Loucy (cell line): ENCODE measurements at regions not wholly inside any gene's neighbourhood (a gene's known extent, or its start where the extent isn't known, plus 50 kb on each side); places are given as distances from the start of the nearest gene placed in this dataset.

Experiments used
- H2AFZ ChIP-seq: fragments of 200-600 bp; sonication (generic); 2 replicates; pipeline ENCODE4 v1.6.0; 2016; ENCODE audit warnings: antibody characterized with exemption, mild to moderate bottlenecking, low read length, moderate library complexity
- H3F3A ChIP-seq: fragments of 200-600 bp; 2 replicates; pipeline ENCODE4 v1.6.0; 2016; ENCODE audit warnings: antibody characterized with exemption, low read depth, mild to moderate bottlenecking
- H3K27me3 ChIP-seq: fragments of 200-600 bp; sonication (generic); 2 replicates; pipeline ENCODE4 v1.6.1; 2014; ENCODE audit warnings: low read length, mild to moderate bottlenecking; ENCODE audit not compliant: insufficient read depth, poor library complexity, severe bottlenecking
- H3K36me3 ChIP-seq: fragments of 200-600 bp; sonication (generic); 2 replicates; pipeline ENCODE4 v1.6.1; 2016; ENCODE audit warnings: low read length; ENCODE audit not compliant: insufficient read depth
- H3K4me1 ChIP-seq: fragments of 200-600 bp; sonication (generic); 2 replicates; pipeline ENCODE4 v1.5.1; 2014; ENCODE audit warnings: low read length, mild to moderate bottlenecking; ENCODE audit not compliant: insufficient read depth, poor library complexity, severe bottlenecking
- H3K4me2 ChIP-seq: fragments of 200-600 bp; sonication (generic); 2 replicates; pipeline ENCODE4 v1.6.0; 2014; ENCODE audit warnings: antibody characterized with exemption, low read length, low read depth, mild to moderate bottlenecking; ENCODE audit not compliant: poor library complexity, severe bottlenecking
- H3K4me3 ChIP-seq: fragments of 200-600 bp; sonication (generic); 2 replicates; pipeline ENCODE4 v1.5.1; 2014; ENCODE audit warnings: low read length, mild to moderate bottlenecking, mixed read lengths; ENCODE audit not compliant: poor library complexity, severe bottlenecking
- H3K79me2 ChIP-seq: fragments of 200-600 bp; sonication (generic); 2 replicates; pipeline ENCODE4 v1.6.1; 2014; ENCODE audit warnings: low read length; ENCODE audit not compliant: insufficient read depth
- H3K9ac ChIP-seq: fragments of 200-600 bp; sonication (generic); 2 replicates; pipeline ENCODE4 v1.6.0; 2014; ENCODE audit warnings: mild to moderate bottlenecking, low read depth, low read length, moderate library complexity; ENCODE audit not compliant: poor library complexity, severe bottlenecking
- H3K9me2 ChIP-seq: fragments of 200-600 bp; sonication (generic); replicated peaks from 2 replicates; pipeline ENCODE4 v1.6.1; 2016; ENCODE audit warnings: low read depth, low read length, mixed read lengths
- H3K9me3 ChIP-seq: fragments of 200-600 bp; sonication (generic); 2 replicates; pipeline ENCODE4 v1.6.1; 2014; ENCODE audit warnings: mild to moderate bottlenecking, antibody characterized with exemption, low read length, low read depth; ENCODE audit not compliant: insufficient read depth
- H4K20me1 ChIP-seq: fragments of 200-600 bp; sonication (generic); 2 replicates; pipeline ENCODE4 v1.6.0; 2014; ENCODE audit warnings: antibody characterized with exemption, low read length, mild to moderate bottlenecking; ENCODE audit not compliant: insufficient read depth, poor library complexity, severe bottlenecking
- EZH2phosphoT487 ChIP-seq: fragments of 200-600 bp; IDR thresholded peaks from 2 replicates; pipeline ENCODE4 v1.6.1; 2018; ENCODE audit warnings: antibody characterized with exemption, mild to moderate bottlenecking, moderate library complexity, borderline replicate concordance
- TF ChIP-seq, protein P1 (sequence below): fragments of 200-600 bp; sonication (generic); conservative IDR thresholded peaks from 2 replicates; pipeline ENCODE4 v1.5.1; 2014; ENCODE audit warnings: mild to moderate bottlenecking, antibody characterized with exemption, low read length

DNA sequence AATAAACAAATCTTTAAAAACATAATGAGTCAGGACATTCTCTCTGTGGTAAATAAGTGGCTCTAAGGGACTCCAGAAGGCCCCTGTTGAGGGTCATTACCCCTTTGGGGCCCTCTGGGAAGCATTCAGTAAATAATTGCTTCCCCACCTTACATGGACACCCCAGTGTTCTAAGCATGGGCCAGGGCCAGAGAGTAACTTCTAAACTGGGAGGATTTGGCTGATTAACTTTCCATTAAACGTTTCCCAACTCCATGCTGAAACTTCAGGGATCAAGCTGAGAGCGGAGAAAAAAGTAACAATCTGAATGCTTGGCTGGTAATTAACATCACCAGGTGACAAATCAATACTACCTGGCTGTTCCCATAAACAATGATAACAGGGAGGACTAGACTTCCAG, 783.9 kb upstream of the LRRC4C start:
- Histone ChIP-seq H3F3A (no peaks in the 10 kb centered on the region), H3K4me1 (no peaks in the 10 kb centered on the region), H3K4me2 (no peak overlapping the region), H2AFZ (no peak overlapping the region), H3K4me3 (no peak overlapping the region), H3K9ac (no peak overlapping the region), H3K27me3 (no peaks in the 10 kb centered on the region), H3K36me3 (no peaks in the 10 kb centered on the region), H3K9me2 (no peaks in the 10 kb centered on the region), H4K20me1 (no peaks in the 10 kb centered on the region), H3K9me3 (no peaks in the 10 kb centered on the region), H3K79me2 (no peaks in the 10 kb centered on the region)
- no peak for TF ChIP-seq EZH2phosphoT487
- TF ChIP-seq, protein P1, sequence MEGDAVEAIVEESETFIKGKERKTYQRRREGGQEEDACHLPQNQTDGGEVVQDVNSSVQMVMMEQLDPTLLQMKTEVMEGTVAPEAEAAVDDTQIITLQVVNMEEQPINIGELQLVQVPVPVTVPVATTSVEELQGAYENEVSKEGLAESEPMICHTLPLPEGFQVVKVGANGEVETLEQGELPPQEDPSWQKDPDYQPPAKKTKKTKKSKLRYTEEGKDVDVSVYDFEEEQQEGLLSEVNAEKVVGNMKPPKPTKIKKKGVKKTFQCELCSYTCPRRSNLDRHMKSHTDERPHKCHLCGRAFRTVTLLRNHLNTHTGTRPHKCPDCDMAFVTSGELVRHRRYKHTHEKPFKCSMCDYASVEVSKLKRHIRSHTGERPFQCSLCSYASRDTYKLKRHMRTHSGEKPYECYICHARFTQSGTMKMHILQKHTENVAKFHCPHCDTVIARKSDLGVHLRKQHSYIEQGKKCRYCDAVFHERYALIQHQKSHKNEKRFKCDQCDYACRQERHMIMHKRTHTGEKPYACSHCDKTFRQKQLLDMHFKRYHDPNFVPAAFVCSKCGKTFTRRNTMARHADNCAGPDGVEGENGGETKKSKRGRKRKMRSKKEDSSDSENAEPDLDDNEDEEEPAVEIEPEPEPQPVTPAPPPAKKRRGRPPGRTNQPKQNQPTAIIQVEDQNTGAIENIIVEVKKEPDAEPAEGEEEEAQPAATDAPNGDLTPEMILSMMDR = no peak

DNA sequence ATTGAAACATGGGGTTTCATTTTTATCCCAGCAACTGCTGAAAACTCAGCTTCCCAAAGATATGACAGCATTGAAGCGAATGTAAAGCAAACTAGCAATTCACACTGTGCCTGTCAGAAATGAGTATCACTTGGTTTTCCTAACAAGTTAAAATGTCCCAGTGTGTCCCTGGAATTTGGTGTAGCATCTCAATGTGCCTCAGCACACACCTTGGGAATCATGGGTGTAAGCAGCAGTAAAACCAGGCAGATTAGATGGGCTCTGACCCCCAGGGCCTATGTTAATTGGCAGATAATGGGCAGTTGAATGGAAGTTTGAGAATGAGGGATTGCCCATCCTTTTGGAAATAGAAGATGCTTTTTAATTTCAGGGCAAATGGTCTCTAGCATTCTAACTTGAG, 784.9 kb upstream of the LRRC4C start:
- no peaks in the 10 kb centered on the region for H3K79me2 ChIP-seq
- H3K4me1 ChIP-seq = no peaks in the 10 kb centered on the region
- H3K9ac ChIP-seq = no peak overlapping the region
- no peaks in the 10 kb centered on the region for H3K9me2 ChIP-seq
- H3K4me3 ChIP-seq = no peak overlapping the region
- H3K27me3 ChIP-seq = no peaks in the 10 kb centered on the region
- no peak overlapping the region for H3K4me2 ChIP-seq
- no peaks in the 10 kb centered on the region for H3F3A ChIP-seq
- H2AFZ ChIP-seq = no peak overlapping the region
- no peaks in the 10 kb centered on the region for H3K36me3 ChIP-seq
- no peak for TF ChIP-seq EZH2phosphoT487
- TF ChIP-seq, protein P1 = no peak
- H4K20me1 ChIP-seq = no peaks in the 10 kb centered on the region
- H3K9me3 ChIP-seq = no peaks in the 10 kb centered on the region

DNA sequence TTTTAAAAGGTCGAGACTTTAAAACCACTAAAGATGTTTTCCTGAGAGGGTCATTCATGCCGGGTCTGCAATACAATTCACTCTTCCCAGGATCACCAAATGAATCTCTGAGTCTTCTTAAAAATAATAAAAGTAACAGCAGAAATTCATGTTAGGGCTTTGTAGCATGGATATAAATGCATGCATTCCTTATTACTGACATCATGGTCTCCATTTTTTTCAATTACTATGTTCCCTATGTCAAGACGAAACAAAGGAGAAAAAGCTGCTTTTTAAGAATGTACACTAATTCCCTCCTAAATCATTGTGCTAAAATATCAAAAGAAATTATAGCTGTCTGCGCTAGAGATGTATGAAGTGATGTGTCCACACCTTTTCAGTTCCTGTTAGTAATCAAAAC, 789.9 kb upstream of the LRRC4C start:
- no peaks in the 10 kb centered on the region for H4K20me1 ChIP-seq
- no peaks in the 10 kb centered on the region for H3K9me2 ChIP-seq
- no peaks in the 10 kb centered on the region for H3K27me3 ChIP-seq
- no peak overlapping the region for H2AFZ ChIP-seq
- H3F3A ChIP-seq = no peaks in the 10 kb centered on the region
- H3K4me1 ChIP-seq = no peaks in the 10 kb centered on the region
- H3K9me3 ChIP-seq = no peaks in the 10 kb centered on the region
- no peak overlapping the region for H3K4me2 ChIP-seq
- no peak overlapping the region for H3K4me3 ChIP-seq
- no peaks in the 10 kb centered on the region for H3K36me3 ChIP-seq
- no peak overlapping the region for H3K9ac ChIP-seq
- no peaks in the 10 kb centered on the region for H3K79me2 ChIP-seq
- TF ChIP-seq, protein P1 = no peak
- TF ChIP-seq EZH2phosphoT487 = no peak
